ENCODE measurements at regions not wholly inside any gene's neighbourhood (a gene's known extent, or its start where the extent isn't known, plus 50 kb on each side); places are given as distances from the start of the nearest gene placed in this dataset.

DNA sequence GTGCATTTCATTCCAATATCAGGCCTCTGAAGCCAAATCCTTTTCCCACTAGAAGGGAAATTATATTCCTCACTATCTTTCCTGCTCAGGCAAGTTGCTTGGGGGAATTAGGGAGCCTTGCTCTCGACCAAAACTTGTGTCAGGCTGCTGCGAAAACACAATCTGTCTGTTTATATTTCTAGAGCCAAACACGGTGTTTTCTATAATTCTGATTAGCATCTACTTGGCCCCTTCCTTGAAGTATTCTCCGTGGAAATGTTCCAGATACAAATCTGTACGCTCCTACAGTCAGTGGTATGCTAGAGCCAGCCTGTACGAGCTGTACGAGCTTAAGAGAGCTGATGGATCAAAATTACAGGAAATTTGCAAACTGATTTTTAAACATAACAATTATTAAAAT, 299.3 kb upstream of the SALL1 start:
- TF ChIP-seq POLR2A (IDR thresholded peaks at IDR 0.05; ENCODE audit: low read depth, low read length) (no peak), POLR2AphosphoS5 (IDR thresholded peaks at IDR 0.05; ENCODE audit: low read depth, low read length) (no peak), TAF1 (IDR thresholded peaks at IDR 0.05; ENCODE audit: borderline replicate concordance, low read depth, low read length) (no peak)

Measured in GM12892 (cell line).